ENCODE measurements at regions not wholly inside any gene's neighbourhood (a gene's known extent, or its start where the extent isn't known, plus 50 kb on each side); places are given as distances from the start of the nearest gene placed in this dataset.

DNA sequence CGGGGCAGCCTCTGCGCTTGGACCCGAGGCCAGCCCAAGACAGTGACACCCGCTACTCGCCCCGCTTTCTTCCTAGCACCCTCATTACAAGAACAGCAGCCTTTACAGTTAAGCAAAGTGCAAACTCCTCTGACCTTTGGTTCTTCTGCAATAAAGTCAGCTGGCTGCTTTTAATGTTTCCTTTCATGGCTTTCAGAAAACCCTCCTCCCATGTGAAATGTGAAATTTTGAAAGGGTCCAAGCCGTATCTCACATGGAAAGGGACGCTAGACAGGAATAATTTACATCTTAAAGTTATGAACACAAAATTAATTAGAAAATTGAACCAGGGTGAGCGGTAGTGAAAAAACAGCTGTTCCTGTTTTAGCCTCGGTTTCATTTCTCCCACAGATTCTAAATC is 520.1 kb upstream of the FRG1 start:
- Mint-ChIP-seq H3K4me1 (no peaks in the 10 kb centered on the region), H3K27me3 (no peaks in the 10 kb centered on the region), H3K4me3 (no peak overlapping the region), H3K36me3 (ENCODE audit: low read depth) (no peaks in the 10 kb centered on the region), H3K9me3 (no peaks in the 10 kb centered on the region), H3K27ac (no peak overlapping the region)
- intact Hi-C loops (cut with micrococcal nuclease): no loop called here
- no peak for DNase-seq

DNA sequence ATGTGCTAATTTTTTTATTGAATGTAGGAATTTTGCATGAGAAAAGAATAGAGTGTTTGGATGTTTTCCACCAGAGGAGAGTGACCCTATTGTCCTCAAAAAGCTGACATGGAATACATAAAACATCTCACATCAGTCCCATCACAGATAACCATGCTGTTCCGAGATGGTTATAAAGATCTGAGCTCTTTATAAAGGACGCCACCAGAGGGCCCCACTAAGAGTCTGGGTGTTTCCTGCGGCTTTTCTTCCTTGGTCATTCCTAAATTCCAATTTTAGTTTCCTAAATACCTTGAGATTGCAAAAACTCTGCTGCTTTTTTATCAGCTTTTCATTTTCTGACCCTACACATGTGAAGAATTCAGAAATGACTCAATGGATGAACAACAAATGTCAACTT is 504.5 kb upstream of the FRG1 start:
- intact Hi-C loops (cut with micrococcal nuclease): no loop called here
- H3K36me3 Mint-ChIP-seq (ENCODE audit: low read depth): no peaks in the 10 kb centered on the region

DNA sequence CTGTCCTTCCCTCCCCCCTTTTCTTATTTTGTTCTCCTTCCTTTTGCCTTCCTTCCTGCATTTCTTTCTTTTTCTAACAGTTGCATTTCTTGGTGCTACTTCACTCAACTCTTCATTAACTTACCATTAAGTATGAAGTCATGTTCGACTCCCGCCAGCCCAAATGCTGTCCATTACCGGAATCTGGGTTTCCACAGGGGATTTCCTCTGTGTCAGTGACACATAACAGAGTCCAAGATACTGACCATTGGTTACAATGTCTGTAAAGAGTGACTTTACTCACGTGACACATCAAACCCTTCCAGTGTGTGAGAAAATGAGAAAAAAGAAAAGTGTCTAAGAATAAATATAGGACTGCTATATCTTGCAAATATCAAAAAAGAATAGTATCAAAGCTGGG is 500.0 kb upstream of the FRG1 start:
- Mint-ChIP-seq H3K27ac (no peak overlapping the region), H3K4me1 (no peaks in the 10 kb centered on the region), H3K9me3 (no peaks in the 10 kb centered on the region)

More for the DNA sequence above, 504.5 kb upstream of the FRG1 start:
- Mint-ChIP-seq H3K9me3 (peaks cover 4% of the 10 kb centered on the region), H3K27me3 (no peaks in the 10 kb centered on the region), H3K4me3 (no peak overlapping the region), H3K4me1 (no peaks in the 10 kb centered on the region), H3K27ac (no peak overlapping the region)
- no peak for DNase-seq

DNA sequence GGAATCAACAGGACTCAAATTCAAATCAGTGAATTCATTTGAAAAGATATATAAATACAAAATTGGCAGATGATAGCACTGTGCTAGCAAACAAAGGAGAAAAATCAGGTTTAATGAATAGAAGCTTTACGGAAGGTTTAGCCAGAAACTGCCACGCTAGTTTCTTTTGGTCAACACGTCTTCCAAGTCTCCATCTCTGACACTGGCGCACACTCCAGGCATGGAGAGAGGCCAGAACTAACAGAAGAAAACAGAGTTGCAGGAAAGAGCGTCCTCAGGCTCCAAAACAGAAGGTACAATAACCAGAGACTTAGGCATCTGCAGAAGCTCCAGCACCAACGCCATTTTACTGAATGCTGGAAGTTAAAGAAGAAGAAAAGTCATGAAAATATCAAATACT is 497.3 kb upstream of the FRG1 start:
- intact Hi-C loops (cut with micrococcal nuclease): no loop called here
- Mint-ChIP-seq H3K9me3 (no peaks in the 10 kb centered on the region), H3K4me1 (no peaks in the 10 kb centered on the region), H3K4me3 (no peak overlapping the region), H3K27me3 (no peaks in the 10 kb centered on the region), H3K36me3 (ENCODE audit: low read depth) (no peaks in the 10 kb centered on the region), H3K27ac (no peak overlapping the region)
- DNase-seq: no peak

More for the DNA sequence above, 500.0 kb upstream of the FRG1 start:
- DNase-seq: no peak
- intact Hi-C loops (cut with micrococcal nuclease): no loop called here
- Mint-ChIP-seq H3K27me3 (no peaks in the 10 kb centered on the region), H3K36me3 (ENCODE audit: low read depth) (no peaks in the 10 kb centered on the region), H3K4me3 (no peak overlapping the region)

DNA sequence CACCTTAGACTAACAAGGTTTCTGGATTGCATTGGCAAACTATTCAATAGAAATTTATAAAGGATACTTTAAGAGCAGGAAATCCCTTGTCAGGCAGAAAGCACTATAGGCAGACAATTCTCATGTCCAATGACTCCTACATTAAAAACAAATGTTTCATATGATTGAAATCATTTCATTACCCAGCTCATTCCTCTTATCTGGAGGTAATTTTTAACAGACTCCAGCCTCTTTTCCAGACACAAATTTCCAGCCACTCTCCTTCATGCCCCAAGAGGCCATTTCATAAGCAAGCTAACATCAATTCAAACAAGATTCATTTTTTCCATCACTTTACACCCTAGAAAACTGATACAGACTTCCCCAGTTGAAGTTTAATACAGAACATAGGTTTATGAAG is 495.1 kb upstream of the FRG1 start:
- H3K27ac Mint-ChIP-seq: no peak overlapping the region
- H3K9me3 Mint-ChIP-seq: peaks cover 11% of the 10 kb centered on the region
- no peak for DNase-seq
- H3K4me3 Mint-ChIP-seq: no peak overlapping the region
- intact Hi-C loops (cut with micrococcal nuclease): no loop called here
- no peaks in the 10 kb centered on the region for H3K27me3 Mint-ChIP-seq
- H3K36me3 Mint-ChIP-seq (ENCODE audit: low read depth): no peaks in the 10 kb centered on the region
- H3K4me1 Mint-ChIP-seq: no peaks in the 10 kb centered on the region

DNA sequence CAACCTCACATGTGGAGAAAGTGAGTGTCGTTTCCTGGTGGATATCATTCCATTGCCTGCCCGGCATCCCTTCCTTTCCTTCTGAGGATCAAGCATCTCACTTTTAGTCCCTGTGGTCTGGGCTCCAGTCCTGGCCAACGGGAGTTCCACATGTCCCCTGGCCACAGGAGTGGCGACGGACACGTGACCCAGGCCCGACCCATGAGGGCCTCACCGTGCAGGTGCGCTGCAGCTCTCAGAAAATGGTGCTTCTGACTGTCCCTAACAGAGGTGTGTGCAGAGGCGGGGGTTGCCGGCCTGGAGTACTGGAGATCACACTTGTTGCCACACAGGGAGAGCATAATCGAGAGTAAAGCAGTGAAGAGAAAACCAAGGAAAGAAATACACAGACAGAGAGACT is 476.9 kb upstream of the FRG1 start:
- Mint-ChIP-seq H3K4me3 (no peak overlapping the region), H3K36me3 (ENCODE audit: low read depth) (no peaks in the 10 kb centered on the region), H3K9me3 (peaks cover 23% of the 10 kb centered on the region), H3K4me1 (no peaks in the 10 kb centered on the region), H3K27ac (no peak overlapping the region), H3K27me3 (no peaks in the 10 kb centered on the region)
- no peak for DNase-seq
- intact Hi-C loops (cut with micrococcal nuclease): no loop called here

DNA sequence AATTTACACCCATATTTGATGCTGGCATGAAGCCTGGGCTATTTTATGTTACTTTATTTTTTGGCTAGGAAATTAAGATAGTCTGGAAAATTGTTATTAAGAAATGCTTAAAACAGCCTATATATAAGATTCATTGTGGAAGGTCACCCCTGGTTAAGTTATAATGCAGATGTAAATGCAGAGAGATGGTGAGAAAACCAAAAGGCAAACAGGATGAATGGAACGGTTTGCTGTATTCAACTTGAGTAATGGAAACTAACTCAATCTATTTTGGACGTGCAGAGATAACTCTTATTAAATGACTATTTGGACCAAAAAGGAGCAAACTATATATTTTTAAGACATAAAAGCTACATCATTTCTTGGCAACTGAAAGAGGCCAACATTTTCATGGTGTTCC is 446.3 kb upstream of the FRG1 start:
- Mint-ChIP-seq H3K4me3 (no peak overlapping the region), H3K27ac (no peak overlapping the region), H3K4me1 (no peaks in the 10 kb centered on the region), H3K9me3 (peaks cover 20% of the 10 kb centered on the region), H3K27me3 (no peaks in the 10 kb centered on the region), H3K36me3 (ENCODE audit: low read depth) (peaks cover 2% of the 10 kb centered on the region)
- no peak for DNase-seq
- intact Hi-C loops (cut with micrococcal nuclease): no loop called here

DNA sequence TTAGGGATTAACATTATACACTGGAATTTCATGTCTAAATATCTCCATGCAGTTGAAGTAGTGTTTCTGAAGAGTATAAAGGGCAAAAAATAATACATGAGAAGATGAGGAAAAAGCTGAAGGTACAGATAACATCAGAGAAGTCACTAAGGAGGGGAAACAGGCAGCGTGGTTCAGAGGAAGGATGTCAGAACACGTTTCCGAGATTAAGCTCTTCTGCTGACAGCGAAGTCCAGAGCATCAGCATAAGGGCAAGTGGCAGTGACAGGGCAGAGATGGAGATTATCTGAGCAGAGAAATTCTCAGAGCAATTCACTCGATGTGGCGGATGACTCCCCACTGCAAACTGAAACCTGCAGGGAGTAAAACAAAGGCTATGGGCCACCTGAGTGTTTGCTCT is 443.2 kb upstream of the FRG1 start:
- intact Hi-C loops (cut with micrococcal nuclease): no loop called here
- Mint-ChIP-seq H3K9me3 (peaks cover 14% of the 10 kb centered on the region), H3K36me3 (ENCODE audit: low read depth) (no peaks in the 10 kb centered on the region), H3K4me3 (no peak overlapping the region), H3K27me3 (no peaks in the 10 kb centered on the region), H3K4me1 (no peaks in the 10 kb centered on the region), H3K27ac (no peak overlapping the region)
- no peak for DNase-seq

DNA sequence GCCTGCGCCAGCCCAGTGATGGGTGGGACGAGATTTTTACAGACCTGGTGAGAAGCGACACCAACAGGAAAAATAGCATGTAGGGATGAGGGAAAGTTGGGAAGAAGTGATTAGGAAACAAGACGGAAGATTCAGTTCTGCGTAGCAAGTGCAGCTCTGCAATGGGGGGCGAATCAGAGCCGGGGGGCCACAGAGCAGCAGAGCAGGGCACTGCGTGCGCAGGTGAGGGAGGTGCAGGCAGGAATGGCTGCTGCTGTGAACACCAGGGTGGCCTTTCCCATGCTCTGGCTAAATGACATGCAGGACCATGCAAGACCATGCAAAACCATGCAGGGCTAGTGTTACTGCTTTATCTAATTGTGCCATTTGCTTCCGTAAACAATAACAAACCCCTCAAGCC is 442.7 kb upstream of the FRG1 start:
- H3K27ac Mint-ChIP-seq: no peak overlapping the region
- no peaks in the 10 kb centered on the region for H3K27me3 Mint-ChIP-seq
- DNase-seq: no peak
- no peak overlapping the region for H3K4me3 Mint-ChIP-seq
- intact Hi-C loops (cut with micrococcal nuclease): no loop called here
- H3K36me3 Mint-ChIP-seq (ENCODE audit: low read depth): no peaks in the 10 kb centered on the region
- H3K9me3 Mint-ChIP-seq: peaks cover 9% of the 10 kb centered on the region
- H3K4me1 Mint-ChIP-seq: no peaks in the 10 kb centered on the region

DNA sequence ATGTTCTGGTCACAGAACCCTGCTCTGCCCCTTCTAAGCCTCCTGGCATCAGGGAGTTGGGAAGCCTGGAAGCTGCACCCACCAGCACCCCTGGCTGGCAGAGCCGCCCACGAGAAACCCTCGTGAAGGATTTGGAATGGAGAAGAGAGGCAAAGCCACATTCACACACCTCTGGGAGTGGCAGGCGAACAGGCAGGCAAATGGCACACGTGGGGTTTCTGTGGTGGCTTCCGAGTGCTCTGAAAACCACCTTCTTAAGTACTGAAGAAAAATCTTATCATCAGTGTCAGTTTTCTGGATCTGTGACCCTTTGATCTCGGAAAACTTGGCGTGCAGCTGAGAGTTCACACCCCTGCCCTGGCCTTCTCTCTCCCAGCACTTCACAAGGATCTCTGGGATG is 442.2 kb upstream of the FRG1 start:
- H3K27me3 Mint-ChIP-seq: no peaks in the 10 kb centered on the region
- no peaks in the 10 kb centered on the region for H3K4me1 Mint-ChIP-seq
- no peak overlapping the region for H3K27ac Mint-ChIP-seq
- H3K9me3 Mint-ChIP-seq: peaks cover 9% of the 10 kb centered on the region
- intact Hi-C loops (cut with micrococcal nuclease): no loop called here
- no peak for DNase-seq
- no peaks in the 10 kb centered on the region for H3K36me3 Mint-ChIP-seq (ENCODE audit: low read depth)
- no peak overlapping the region for H3K4me3 Mint-ChIP-seq

DNA sequence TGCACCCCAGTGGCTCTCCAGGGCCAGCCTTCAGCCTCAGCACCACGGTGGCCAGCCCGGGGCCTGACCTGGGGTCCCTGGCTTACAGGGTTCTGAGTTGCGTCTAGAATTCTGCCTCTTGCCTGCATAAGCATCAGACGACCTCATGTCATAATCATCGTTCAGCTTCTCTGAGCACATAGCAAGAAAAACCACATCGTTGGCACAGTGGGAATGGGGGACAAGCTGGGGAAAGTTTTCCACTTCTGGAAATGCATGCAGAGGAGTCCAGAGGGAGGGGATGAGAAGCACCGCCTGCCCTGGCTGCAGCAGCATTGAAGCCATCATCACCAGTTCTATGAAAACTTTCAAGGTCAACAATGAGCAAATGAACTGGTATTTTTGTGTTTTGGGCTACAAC is 441.0 kb upstream of the FRG1 start:
- Mint-ChIP-seq H3K27me3 (no peaks in the 10 kb centered on the region), H3K4me1 (no peaks in the 10 kb centered on the region), H3K9me3 (peaks cover 9% of the 10 kb centered on the region), H3K4me3 (no peak overlapping the region), H3K27ac (no peak overlapping the region), H3K36me3 (ENCODE audit: low read depth) (no peaks in the 10 kb centered on the region)
- no peak for DNase-seq
- intact Hi-C loops (cut with micrococcal nuclease): no loop called here

DNA sequence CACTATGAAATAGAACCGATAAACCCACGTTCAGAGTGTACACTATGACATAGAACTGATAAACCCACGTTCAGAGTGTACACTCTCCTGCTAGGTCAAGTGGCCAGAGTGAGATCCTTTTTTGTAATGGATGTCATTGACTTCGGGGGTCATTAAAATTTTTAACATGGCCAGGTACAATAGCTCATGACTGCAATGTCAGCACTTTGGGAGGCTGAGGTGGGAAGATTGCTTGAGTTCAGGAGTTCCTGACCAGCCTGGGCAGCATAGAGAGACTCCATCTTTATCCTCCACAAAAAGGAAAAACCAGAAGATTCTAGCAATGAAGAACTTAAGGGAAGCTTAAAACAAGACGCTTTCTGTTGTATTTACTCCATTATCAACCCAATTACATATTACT is 439.7 kb upstream of the FRG1 start:
- no peaks in the 10 kb centered on the region for H3K4me1 Mint-ChIP-seq
- H3K9me3 Mint-ChIP-seq: peaks cover 14% of the 10 kb centered on the region
- H3K4me3 Mint-ChIP-seq: no peak overlapping the region
- H3K36me3 Mint-ChIP-seq (ENCODE audit: low read depth): no peaks in the 10 kb centered on the region
- H3K27me3 Mint-ChIP-seq: no peaks in the 10 kb centered on the region
- no peak overlapping the region for H3K27ac Mint-ChIP-seq
- intact Hi-C loops (cut with micrococcal nuclease): no loop called here
- DNase-seq: no peak

DNA sequence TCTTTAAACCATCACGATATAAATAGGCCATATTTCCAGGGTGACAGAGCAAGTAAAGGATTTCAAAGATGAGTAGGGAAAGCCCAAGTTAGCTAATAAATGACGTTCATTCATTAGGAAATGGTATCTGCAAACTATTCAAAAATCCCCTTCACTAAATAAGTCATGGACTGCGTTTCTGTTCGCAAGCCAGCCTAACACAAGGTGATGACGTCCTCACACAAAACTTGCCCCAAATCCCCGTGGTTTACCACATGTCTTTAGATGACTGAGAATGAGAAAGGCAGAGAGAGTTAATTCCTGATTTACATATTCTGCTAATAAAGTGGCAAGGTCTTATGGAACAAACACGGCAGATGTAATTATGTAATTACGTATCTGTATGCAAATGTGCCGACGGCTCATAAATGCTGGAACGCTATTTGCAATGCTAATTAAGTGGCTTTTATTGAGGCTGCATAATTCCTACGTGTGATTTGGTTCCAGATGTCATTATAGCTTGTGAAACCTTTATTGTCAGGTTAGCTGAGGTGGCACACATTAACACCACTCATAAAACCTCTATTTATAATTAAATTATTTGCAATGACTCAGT is 437.7 kb upstream of the FRG1 start:
- H3K4me3 Mint-ChIP-seq: no peak overlapping the region
- intact Hi-C loops (cut with micrococcal nuclease): no loop called here
- no peaks in the 10 kb centered on the region for H3K27me3 Mint-ChIP-seq
- no peak for DNase-seq
- H3K36me3 Mint-ChIP-seq (ENCODE audit: low read depth): no peaks in the 10 kb centered on the region
- no peaks in the 10 kb centered on the region for H3K4me1 Mint-ChIP-seq
- H3K27ac Mint-ChIP-seq: no peak overlapping the region
- H3K9me3 Mint-ChIP-seq: peaks cover 5% of the 10 kb centered on the region

DNA sequence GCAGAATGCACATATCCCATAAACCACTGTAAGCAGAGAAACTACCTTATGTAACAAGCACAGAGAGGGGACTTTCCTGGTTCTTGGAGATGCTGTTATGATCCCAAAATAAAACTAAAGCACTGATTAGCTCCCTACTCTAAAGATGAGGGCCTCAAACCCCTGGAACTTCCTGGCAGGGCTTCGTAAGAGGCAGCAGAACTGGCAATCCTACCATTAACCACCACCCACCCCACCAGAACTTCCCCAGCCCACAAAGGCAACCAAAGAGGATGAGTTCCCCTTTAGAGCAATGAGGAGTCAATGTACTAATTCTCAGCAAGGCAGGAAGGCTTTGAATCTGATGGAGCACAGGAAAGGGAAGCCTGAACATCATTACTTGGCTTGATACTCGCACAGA is 436.5 kb upstream of the FRG1 start:
- Mint-ChIP-seq H3K4me3 (no peak overlapping the region), H3K27me3 (no peaks in the 10 kb centered on the region), H3K36me3 (ENCODE audit: low read depth) (no peaks in the 10 kb centered on the region), H3K4me1 (no peaks in the 10 kb centered on the region), H3K9me3 (peaks cover 5% of the 10 kb centered on the region), H3K27ac (no peak overlapping the region)
- intact Hi-C loops (cut with micrococcal nuclease): no loop called here
- DNase-seq: no peak

DNA sequence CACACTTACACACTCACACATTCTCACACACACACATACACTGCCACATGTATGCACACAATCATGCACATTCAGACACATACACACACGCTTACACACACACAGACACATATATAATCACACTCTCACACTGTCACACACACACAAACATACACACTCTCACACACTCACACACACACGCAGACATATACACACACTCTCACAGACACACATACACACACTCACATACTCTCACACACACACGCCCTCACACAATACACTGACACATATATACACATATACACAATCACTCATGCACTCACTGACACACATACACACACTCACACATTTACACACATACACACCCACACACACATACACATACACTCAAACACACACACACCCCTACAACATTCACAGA is 435.3 kb upstream of the FRG1 start:
- Mint-ChIP-seq H3K36me3 (ENCODE audit: low read depth) (no peaks in the 10 kb centered on the region), H3K4me1 (no peaks in the 10 kb centered on the region), H3K27me3 (no peaks in the 10 kb centered on the region), H3K27ac (no peak overlapping the region), H3K9me3 (peaks cover 5% of the 10 kb centered on the region), H3K4me3 (no peak overlapping the region)
- no peak for DNase-seq
- intact Hi-C loops (cut with micrococcal nuclease): no loop called here

All from activated CD4-positive, alpha-beta T cell treated with anti-CD3 and anti-CD28 coated beads, Interleukin-2, amount 10 ng/mL, durations not matched to agents 24 days and 14 days (primary cell).